ENCODE measurements at regions not wholly inside any gene's neighbourhood (a gene's known extent, or its start where the extent isn't known, plus 50 kb on each side); places are given as distances from the start of the nearest gene placed in this dataset.

GRCh38 chr2:38192046-38192445 is 116.1 kb upstream of the CYP1B1 start:
- Mint-ChIP-seq H3K36me3 (ENCODE audit: low read depth) (no peaks in the 10 kb centered on the region), H3K4me1 (peaks cover 38% of the 10 kb centered on the region), H3K27me3 (ENCODE audit: low read depth) (no peaks in the 10 kb centered on the region), H3K9me3 (no peaks in the 10 kb centered on the region), H3K4me3 (no peak overlapping the region), H3K27ac (peak overlapping the region in 2 of 3 experiments; percentile 45 to 53)
- TF ChIP-seq CTCF (IDR thresholded peaks at IDR 0.05; ENCODE audit: unreplicated experiment in 3 of 3): no peak

GRCh38 chr2:38191516-38191915 is 115.6 kb upstream of the CYP1B1 start:
- Mint-ChIP-seq H3K27ac (peak overlapping the region in 2 of 3 experiments; percentile 79 to 88), H3K36me3 (ENCODE audit: low read depth) (no peaks in the 10 kb centered on the region), H3K9me3 (no peaks in the 10 kb centered on the region), H3K27me3 (ENCODE audit: low read depth) (no peaks in the 10 kb centered on the region), H3K4me3 (no peak overlapping the region), H3K4me1 (peaks cover 39% of the 10 kb centered on the region)
- no peak for TF ChIP-seq CTCF (IDR thresholded peaks at IDR 0.05; ENCODE audit: unreplicated experiment in 3 of 3)

GRCh38 chr2:38190542-38191218 is 114.7 kb upstream of the CYP1B1 start:
- no peak overlapping the region for H3K4me3 Mint-ChIP-seq
- no peaks in the 10 kb centered on the region for H3K27me3 Mint-ChIP-seq (ENCODE audit: low read depth)

GRCh38 chr2:38187541-38188011 is 111.6 kb upstream of the CYP1B1 start:
- Mint-ChIP-seq H3K36me3 (ENCODE audit: low read depth) (no peaks in the 10 kb centered on the region), H3K4me1 (peaks cover 55% of the 10 kb centered on the region), H3K9me3 (no peaks in the 10 kb centered on the region), H3K27ac (peak overlapping the region; percentile 44 to 95 (median 76)), H3K27me3 (ENCODE audit: low read depth) (no peaks in the 10 kb centered on the region), H3K4me3 (no peak overlapping the region)
- no peak for TF ChIP-seq CTCF (IDR thresholded peaks at IDR 0.05; ENCODE audit: unreplicated experiment in 3 of 3)

More at GRCh38 chr2:38190542-38191218, 114.7 kb upstream of the CYP1B1 start:
- H3K9me3 Mint-ChIP-seq: no peaks in the 10 kb centered on the region
- H3K36me3 Mint-ChIP-seq (ENCODE audit: low read depth): no peaks in the 10 kb centered on the region
- peaks cover 39% of the 10 kb centered on the region for H3K4me1 Mint-ChIP-seq
- no peak for TF ChIP-seq CTCF (IDR thresholded peaks at IDR 0.05; ENCODE audit: unreplicated experiment in 3 of 3)
- peak overlapping the region; percentile 50 to 88 (median 79) for H3K27ac Mint-ChIP-seq

- H3K4me1 Mint-ChIP-seq: peaks cover 59% of the 10 kb centered on the region
- no peaks in the 10 kb centered on the region for H3K27me3 Mint-ChIP-seq (ENCODE audit: low read depth)
- no peak for TF ChIP-seq CTCF (IDR thresholded peaks at IDR 0.05; ENCODE audit: unreplicated experiment in 3 of 3)
- peak overlapping the region; percentile 79 to 87 (median 85) for H3K27ac Mint-ChIP-seq
- no peaks in the 10 kb centered on the region for H3K36me3 Mint-ChIP-seq (ENCODE audit: low read depth)
- H3K4me3 Mint-ChIP-seq: no peak overlapping the region
- H3K9me3 Mint-ChIP-seq: no peaks in the 10 kb centered on the region
These were observed 109.1 kb upstream of the CYP1B1 start for GRCh38 chr2:38185012-38185491.
